HG03469 (cell line): ENCODE measurements at regions not wholly inside any gene's neighbourhood (a gene's known extent, or its start where the extent isn't known, plus 50 kb on each side); places are given as distances from the start of the nearest gene placed in this dataset.
"Not testable (repeated sequence)": the region's sequence is repeated elsewhere in the genome, so short reads cannot be mapped to it uniquely, and the experiment has no call there.

Source experiments
- ATAC-seq: cut with Tn5 transposase; IDR thresholded peaks from one replicate; pipeline ENCODE4 v1.9.1; 2021; ENCODE audit warnings: mild to moderate bottlenecking, moderate library complexity, moderate number of reproducible peaks; ENCODE audit not compliant: unreplicated experiment

- ATAC-seq = no peak
These were observed 151.5 kb upstream of the C2CD4B start for GRCh38 chr15:62316413-62317060.

GRCh38 chr15:62320259-62320658 is 155.2 kb upstream of the C2CD4B start:
- no peak for ATAC-seq

GRCh38 chr15:62323353-62323890 is 158.3 kb upstream of the C2CD4B start:
- ATAC-seq = no peak

- ATAC-seq = no peak
These were observed 159.3 kb upstream of the C2CD4B start for GRCh38 chr15:62324382-62324781.

- ATAC-seq = no peak
These were observed 160.5 kb upstream of the C2CD4B start for GRCh38 chr15:62325597-62325996.

GRCh38 chr15:62326460-62327011 is 161.5 kb upstream of the C2CD4B start:
- ATAC-seq = no peak

- no peak for ATAC-seq
These were observed 162.3 kb upstream of the C2CD4B start for GRCh38 chr15:62327406-62327805.

- not testable (repeated sequence) for ATAC-seq
These were observed 167.4 kb upstream of the C2CD4B start for GRCh38 chr15:62332472-62332871.

GRCh38 chr15:62334536-62334935 is 169.5 kb upstream of the C2CD4B start:
- ATAC-seq = no peak

- ATAC-seq = no peak
These were observed 172.8 kb upstream of the C2CD4B start for GRCh38 chr15:62337934-62338333.

GRCh38 chr15:62338497-62338896 is 173.4 kb upstream of the C2CD4B start:
- no peak for ATAC-seq

GRCh38 chr15:62342959-62343358 is 177.9 kb upstream of the C2CD4B start:
- ATAC-seq = no peak

GRCh38 chr15:62343397-62343796 is 178.3 kb upstream of the C2CD4B start:
- no peak for ATAC-seq

- ATAC-seq = no peak
These were observed 179.9 kb upstream of the C2CD4B start for GRCh38 chr15:62344806-62345539.

GRCh38 chr15:62346168-62346567 is 181.1 kb upstream of the C2CD4B start:
- ATAC-seq = no peak

GRCh38 chr15:62348118-62348517 is 183.0 kb upstream of the C2CD4B start:
- ATAC-seq = no peak

- no peak for ATAC-seq
These were observed 183.5 kb upstream of the C2CD4B start for GRCh38 chr15:62348623-62349022.

- no peak for ATAC-seq
These were observed 187.7 kb upstream of the C2CD4B start for GRCh38 chr15:62352817-62353216.

- no peak for ATAC-seq
These were observed 192.3 kb upstream of the C2CD4B start for GRCh38 chr15:62357431-62357830.

GRCh38 chr15:62359416-62359815 is 194.3 kb upstream of the C2CD4B start:
- no peak for ATAC-seq

- ATAC-seq = no peak
These were observed 195.4 kb upstream of the C2CD4B start for GRCh38 chr15:62360332-62361097.
